Bronchial epithelial cell (primary cell): ENCODE measurements at regions not wholly inside any gene's neighbourhood (a gene's known extent, or its start where the extent isn't known, plus 50 kb on each side); places are given as distances from the start of the nearest gene placed in this dataset.
A peak's percentile ranks its signal among the peaks of the same experiment; 100 is the strongest.

Experiments
- DNase-seq: peaks from one replicate; pipeline ENCODE4 v3.0.0-alpha.2; 2010; ENCODE audit warnings: low read depth
- FAIRE-seq: peaks from 2 replicates; lab custom pipeline; 2011; peaks lifted over from hg19 to GRCh38; lab: Jason Lieb, UNC
- H3K27me3 ChIP-seq: 2 replicates; pipeline ENCODE4 v1.5.1; 2011; ENCODE audit warnings: low read length; ENCODE audit not compliant: control insufficient read depth, insufficient read depth
- H3K36me3 ChIP-seq: 2 replicates; pipeline ENCODE4 v1.5.1; 2011; ENCODE audit warnings: low read length; ENCODE audit not compliant: control insufficient read depth, insufficient read depth
- H3K4me3 ChIP-seq: 2 replicates; pipeline ENCODE4 v1.5.1; 2011; ENCODE audit warnings: mild to moderate bottlenecking, low read depth, low read length, control low read depth
- TF ChIP-seq, protein P1 (sequence below): IDR thresholded peaks from 2 replicates; pipeline ENCODE4 v1.5.1; 2011; ENCODE audit warnings: mild to moderate bottlenecking, moderate library complexity, low read length, control low read depth, inconsistent platforms; ENCODE audit not compliant: insufficient read depth, severe bottlenecking

DNA sequence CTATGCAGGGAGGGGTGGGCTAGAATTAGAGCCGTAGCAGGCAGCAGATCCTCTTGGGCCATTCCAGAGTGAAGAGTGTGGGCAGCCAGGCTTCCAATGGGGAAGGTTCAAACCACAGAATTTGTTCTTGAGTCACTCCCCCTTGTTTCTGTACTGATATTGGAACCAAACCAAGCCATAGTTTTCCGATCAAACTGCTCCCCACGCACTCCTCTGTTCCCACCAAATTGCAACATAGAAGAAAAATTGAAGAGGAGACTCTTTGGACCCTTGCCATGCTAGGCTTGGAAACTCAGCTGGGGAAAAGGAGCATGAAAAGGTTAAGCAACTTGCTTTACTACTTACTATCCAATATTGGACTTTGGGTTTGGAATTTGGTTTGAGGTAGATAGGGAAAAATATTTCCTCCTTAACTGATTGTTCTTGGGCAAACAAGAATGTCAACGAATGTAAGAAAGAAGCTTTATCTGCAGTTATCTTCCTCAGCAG lies 165.8 kb upstream of the NR3C1 start:
- Histone ChIP-seq H3K36me3 (no peaks in the 10 kb centered on the region), H3K27me3 (no peaks in the 10 kb centered on the region), H3K4me3 (no peak overlapping the region)
- DNase-seq (no peak), FAIRE-seq (no peak)
- TF ChIP-seq, protein P1, sequence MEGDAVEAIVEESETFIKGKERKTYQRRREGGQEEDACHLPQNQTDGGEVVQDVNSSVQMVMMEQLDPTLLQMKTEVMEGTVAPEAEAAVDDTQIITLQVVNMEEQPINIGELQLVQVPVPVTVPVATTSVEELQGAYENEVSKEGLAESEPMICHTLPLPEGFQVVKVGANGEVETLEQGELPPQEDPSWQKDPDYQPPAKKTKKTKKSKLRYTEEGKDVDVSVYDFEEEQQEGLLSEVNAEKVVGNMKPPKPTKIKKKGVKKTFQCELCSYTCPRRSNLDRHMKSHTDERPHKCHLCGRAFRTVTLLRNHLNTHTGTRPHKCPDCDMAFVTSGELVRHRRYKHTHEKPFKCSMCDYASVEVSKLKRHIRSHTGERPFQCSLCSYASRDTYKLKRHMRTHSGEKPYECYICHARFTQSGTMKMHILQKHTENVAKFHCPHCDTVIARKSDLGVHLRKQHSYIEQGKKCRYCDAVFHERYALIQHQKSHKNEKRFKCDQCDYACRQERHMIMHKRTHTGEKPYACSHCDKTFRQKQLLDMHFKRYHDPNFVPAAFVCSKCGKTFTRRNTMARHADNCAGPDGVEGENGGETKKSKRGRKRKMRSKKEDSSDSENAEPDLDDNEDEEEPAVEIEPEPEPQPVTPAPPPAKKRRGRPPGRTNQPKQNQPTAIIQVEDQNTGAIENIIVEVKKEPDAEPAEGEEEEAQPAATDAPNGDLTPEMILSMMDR = no peak

- TF ChIP-seq, protein P1 = no peak
- Histone ChIP-seq H3K27me3 (no peaks in the 10 kb centered on the region), H3K36me3 (no peaks in the 10 kb centered on the region), H3K4me3 (no peak overlapping the region)
- DNase-seq = no peak
- FAIRE-seq = no peak
Measured at GRCh38 chr5:143567583-143568504, 164.4 kb upstream of the NR3C1 start.

DNA sequence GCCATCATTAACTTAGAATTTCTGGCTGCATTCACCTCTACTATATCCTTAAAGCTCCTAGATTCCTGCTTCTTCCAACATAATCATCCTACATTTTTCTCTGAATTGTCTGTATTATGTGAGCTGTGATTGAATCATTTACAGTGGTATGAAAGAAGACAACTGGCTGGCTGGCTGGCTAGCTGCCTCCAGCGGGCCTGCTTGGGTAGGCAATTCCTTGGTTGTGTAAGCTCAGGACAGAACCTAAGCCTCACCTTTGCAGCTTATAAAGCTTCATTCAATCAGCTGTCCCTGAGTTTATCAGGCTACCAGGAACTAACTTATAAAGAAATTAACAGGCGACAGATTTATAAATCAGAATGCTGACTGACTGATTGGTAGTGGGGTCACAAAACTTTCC lies 162.7 kb upstream of the NR3C1 start:
- Histone ChIP-seq H3K27me3 (no peaks in the 10 kb centered on the region), H3K36me3 (no peaks in the 10 kb centered on the region), H3K4me3 (no peak overlapping the region)
- TF ChIP-seq, protein P1 = no peak
- no peak for FAIRE-seq
- DNase-seq = no peak

DNA sequence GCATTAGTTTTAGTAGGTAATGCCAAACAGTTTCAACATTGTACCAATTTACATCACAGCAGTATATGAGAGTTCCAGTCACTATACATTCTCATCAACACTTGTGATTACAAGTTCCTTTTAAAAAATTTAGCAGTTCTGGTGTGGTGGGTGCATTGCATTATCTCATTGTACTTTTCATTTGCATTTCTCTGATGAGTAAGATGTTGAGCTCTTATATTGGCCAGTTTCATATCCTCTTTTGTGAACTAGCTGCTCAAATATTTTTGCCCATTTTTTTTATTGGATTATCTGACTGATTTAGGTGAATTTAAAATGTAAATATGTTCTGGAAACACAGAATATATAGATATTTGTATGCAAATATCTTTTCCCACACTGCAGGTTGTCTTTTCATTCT lies 160.9 kb upstream of the NR3C1 start:
- FAIRE-seq (no peak), DNase-seq (no peak)
- Histone ChIP-seq H3K4me3 (no peak overlapping the region), H3K36me3 (no peaks in the 10 kb centered on the region), H3K27me3 (no peaks in the 10 kb centered on the region)
- TF ChIP-seq, protein P1 = no peak

- TF ChIP-seq, protein P1 = no peak
- H3K36me3 ChIP-seq = no peaks in the 10 kb centered on the region
- H3K4me3 ChIP-seq = no peak overlapping the region
- no peaks in the 10 kb centered on the region for H3K27me3 ChIP-seq
- FAIRE-seq (peak; percentile 58), DNase-seq (peak; percentile 90)
Measured at GRCh38 chr5:143562935-143563334, 159.4 kb upstream of the NR3C1 start.

DNA sequence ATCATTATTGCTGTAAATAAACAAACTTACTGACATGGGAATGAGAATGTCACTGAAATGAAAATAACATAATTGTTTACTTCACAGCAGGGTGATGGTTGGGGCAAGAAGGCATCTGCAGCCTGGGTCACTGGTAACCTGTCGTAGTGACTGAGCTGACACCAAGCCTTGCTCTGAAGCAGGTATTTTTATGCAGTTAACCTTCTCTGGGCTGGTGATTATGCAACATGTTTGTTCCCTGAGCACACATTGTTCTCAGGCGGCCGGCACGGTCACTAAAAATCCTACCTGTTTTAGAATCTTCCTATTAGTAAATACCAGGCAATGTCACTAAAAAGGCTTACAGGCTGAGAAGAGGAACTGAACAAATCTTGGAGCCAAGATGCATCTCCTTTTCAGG lies 157.7 kb upstream of the NR3C1 start:
- DNase-seq (no peak), FAIRE-seq (no peak)
- Histone ChIP-seq H3K27me3 (no peaks in the 10 kb centered on the region), H3K36me3 (no peaks in the 10 kb centered on the region), H3K4me3 (no peak overlapping the region)
- TF ChIP-seq, protein P1 = no peak
